ENCODE measurements at regions not wholly inside any gene's neighbourhood (a gene's known extent, or its start where the extent isn't known, plus 50 kb on each side); places are given as distances from the start of the nearest gene placed in this dataset.

GRCh38 chr10:129325893-129326292 lies 141.1 kb upstream of the MGMT start:
- no peak overlapping the region for H3K27ac ChIP-seq
- DNase-seq (ENCODE audit: low read depth, low spot score) = no peak

DNA sequence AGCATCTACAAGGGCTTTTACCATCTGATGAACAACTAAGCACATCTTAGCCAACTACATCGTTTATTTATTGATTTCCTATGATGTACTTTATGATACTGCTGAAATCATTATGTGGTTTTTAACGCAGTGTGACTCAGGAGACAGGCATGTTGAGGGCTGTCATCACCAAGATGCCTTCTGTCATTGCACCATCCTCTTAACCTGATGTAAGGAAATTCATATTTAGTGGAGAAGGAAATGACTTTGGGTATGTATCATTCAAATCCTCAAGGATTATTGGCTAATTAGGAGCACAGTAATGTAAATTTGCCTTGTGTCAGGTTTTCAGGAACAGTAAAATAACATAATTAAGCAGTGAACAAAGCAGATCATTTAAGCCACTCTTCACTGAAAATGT lies 138.5 kb upstream of the MGMT start:
- peak; percentile 14 for DNase-seq (ENCODE audit: low read depth, low spot score)
- no peak overlapping the region for H3K27ac ChIP-seq

GRCh38 chr10:129329385-129330055 lies 137.5 kb upstream of the MGMT start:
- no peak overlapping the region for H3K27ac ChIP-seq

DNA sequence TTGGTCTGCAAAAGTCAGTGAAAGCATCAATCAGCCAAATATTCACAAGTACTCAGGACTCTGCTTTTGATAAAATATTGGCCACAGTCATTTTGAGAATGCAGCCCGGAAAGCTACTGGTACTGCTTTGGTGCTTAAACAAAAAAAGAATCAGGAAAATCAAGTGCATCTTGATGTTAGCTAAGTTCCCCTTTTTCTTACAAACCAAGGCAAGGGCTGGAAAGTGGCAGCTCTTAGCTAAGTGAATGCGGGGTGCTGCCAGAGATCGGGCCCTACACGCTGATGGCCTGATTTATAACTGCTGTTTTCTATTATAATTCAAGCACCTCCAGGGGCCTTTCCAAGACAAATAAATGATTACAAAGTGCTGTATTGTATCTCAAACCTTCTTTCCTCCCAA lies 136.8 kb upstream of the MGMT start:
- H3K27ac ChIP-seq = no peak overlapping the region
- DNase-seq (ENCODE audit: low read depth, low spot score) = no peak

More at GRCh38 chr10:129329385-129330055, 137.5 kb upstream of the MGMT start:
- no peak for DNase-seq (ENCODE audit: low read depth, low spot score)

GRCh38 chr10:129331207-129331838 lies 135.7 kb upstream of the MGMT start:
- H3K27ac ChIP-seq = no peak overlapping the region
- no peak for DNase-seq (ENCODE audit: low read depth, low spot score)

DNA sequence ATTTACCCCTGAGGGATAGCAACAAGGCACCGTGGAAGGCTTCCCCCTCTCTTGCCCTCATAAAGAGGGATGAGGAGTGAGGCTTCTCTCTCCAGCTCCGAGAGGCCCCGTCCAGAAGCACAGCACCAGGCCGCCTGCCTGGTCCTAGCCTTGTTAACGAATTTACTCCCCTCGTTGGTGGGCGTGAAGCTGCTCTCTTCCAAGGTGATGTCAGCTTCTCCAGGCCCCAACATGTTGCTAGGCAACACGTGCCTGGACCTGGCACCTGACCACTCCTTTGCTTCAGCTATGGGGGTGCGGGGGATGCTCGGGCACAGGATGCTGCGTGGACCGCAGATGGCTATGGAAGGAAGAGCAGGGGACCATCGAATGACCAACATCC lies 135.2 kb upstream of the MGMT start:
- H3K27ac ChIP-seq = no peak overlapping the region
- DNase-seq (ENCODE audit: low read depth, low spot score) = no peak

- no peak for DNase-seq (ENCODE audit: low read depth, low spot score)
- H3K27ac ChIP-seq = no peak overlapping the region
Observed at GRCh38 chr10:129332476-129332875, 134.6 kb upstream of the MGMT start.

- DNase-seq (ENCODE audit: low read depth, low spot score) = no peak
- H3K27ac ChIP-seq = no peak overlapping the region
Observed at GRCh38 chr10:129333706-129334105, 133.3 kb upstream of the MGMT start.

DNA sequence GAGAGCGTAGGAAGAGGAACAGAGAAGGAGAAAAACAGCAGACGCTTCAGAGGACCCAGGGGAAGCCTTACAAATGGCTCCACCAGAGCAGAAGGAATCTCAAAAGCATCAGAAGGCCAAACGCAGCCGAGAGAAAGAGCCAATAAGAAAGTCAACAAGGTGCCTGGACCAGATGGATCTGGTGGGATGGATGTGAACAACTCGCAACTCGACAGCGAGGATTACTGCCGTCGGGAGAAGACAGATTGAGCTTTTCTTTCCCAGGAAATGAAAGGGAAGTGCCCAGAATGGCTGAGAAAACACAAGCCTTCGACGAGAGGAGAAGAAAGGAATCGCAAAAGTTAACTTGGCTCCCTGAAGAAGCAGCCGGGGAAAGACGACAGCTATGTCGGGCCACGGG lies 132.8 kb upstream of the MGMT start:
- H3K27ac ChIP-seq = no peak overlapping the region
- no peak for DNase-seq (ENCODE audit: low read depth, low spot score)

- DNase-seq (ENCODE audit: low read depth, low spot score) = no peak
- no peak overlapping the region for H3K27ac ChIP-seq
Observed at GRCh38 chr10:129335396-129335795, 131.6 kb upstream of the MGMT start.

DNA sequence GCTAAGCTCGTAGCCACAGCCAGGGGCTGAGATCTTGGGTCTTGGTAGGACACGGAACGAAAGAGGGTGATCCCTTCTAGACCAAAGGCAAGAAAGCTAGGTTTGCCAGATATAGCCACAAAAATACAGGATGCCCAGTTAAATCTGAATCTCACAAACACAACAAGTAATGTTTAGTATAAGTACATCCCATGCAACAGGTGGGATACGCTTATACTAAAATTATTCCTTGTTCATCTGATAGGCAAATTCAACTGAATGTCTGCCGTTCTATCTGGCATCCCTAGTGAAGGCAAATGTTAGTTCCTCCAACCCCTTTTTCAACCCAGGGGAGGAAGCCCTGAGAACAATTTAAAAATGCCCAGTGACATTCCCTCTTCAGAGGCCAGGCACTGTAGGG lies 131.1 kb upstream of the MGMT start:
- DNase-seq (ENCODE audit: low read depth, low spot score) = no peak
- no peak overlapping the region for H3K27ac ChIP-seq

GRCh38 chr10:129339191-129339590 lies 127.8 kb upstream of the MGMT start:
- no peak overlapping the region for H3K27ac ChIP-seq
- DNase-seq (ENCODE audit: low read depth, low spot score) = no peak

- no peak for DNase-seq (ENCODE audit: low read depth, low spot score)
- H3K27ac ChIP-seq = no peak overlapping the region
Observed at GRCh38 chr10:129339841-129340240, 127.2 kb upstream of the MGMT start.

- no peak for DNase-seq (ENCODE audit: low read depth, low spot score)
- H3K27ac ChIP-seq = no peak overlapping the region
Observed at GRCh38 chr10:129341087-129341486, 126.0 kb upstream of the MGMT start.

- H3K27ac ChIP-seq = no peak overlapping the region
- DNase-seq (ENCODE audit: low read depth, low spot score) = no peak
Observed at GRCh38 chr10:129342385-129342784, 124.7 kb upstream of the MGMT start.

- no peak overlapping the region for H3K27ac ChIP-seq
- DNase-seq (ENCODE audit: low read depth, low spot score) = no peak
Observed at GRCh38 chr10:129343141-129343540, 123.9 kb upstream of the MGMT start.

GRCh38 chr10:129344103-129344502 lies 122.9 kb upstream of the MGMT start:
- no peak for DNase-seq (ENCODE audit: low read depth, low spot score)
- no peak overlapping the region for H3K27ac ChIP-seq

DNA sequence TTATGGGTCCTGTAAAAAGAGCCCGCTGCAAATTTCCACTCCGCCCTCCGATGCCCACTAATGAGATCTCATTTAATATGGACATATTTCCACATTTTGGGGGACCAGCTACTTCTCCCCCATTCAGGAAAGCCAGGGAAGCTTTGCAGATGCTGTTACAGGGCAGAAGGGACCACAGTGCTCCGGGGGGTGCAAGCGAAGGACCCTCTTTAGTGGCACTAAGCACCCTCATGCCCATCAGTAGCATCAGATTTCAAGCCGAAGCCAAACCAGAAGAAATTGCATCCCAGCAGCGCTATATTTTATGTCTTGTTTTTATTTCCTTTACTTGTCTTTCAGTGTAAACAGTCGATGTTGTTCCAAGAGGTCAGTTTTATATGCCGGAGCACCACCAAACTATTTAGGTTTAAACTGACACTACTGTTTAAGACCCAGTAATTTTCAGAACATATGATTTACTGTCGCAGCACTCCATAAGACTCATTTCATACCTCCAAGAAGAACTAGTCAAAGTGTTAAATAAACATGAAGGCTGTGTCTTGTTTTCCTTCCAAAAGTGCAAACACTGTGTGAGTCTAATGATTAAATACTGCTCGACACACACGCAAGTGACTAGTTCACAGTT lies 122.2 kb upstream of the MGMT start:
- no peak for DNase-seq (ENCODE audit: low read depth, low spot score)
- no peak overlapping the region for H3K27ac ChIP-seq

GRCh38 chr10:129345763-129346162 lies 121.3 kb upstream of the MGMT start:
- no peak for DNase-seq (ENCODE audit: low read depth, low spot score)

DNA sequence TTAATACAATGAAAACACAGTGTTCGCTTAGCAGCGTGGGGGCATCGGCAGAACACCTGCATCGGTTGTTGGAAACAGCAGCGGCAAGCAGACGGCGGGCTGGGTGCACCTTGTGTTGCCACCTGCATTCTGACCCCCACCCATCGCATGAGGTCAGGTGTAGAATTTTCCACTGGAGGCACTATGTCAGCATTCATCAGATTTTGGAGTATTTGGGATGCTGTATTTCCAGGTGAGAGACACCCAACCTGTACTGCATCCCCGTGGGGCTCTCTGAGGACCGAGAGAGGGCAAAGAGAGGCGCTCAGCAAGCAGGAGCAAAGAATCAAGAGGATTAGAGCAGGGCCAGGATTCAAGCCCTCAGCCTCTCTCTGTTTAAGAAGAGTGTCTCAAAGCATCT lies 116.4 kb upstream of the MGMT start:
- no peak overlapping the region for H3K27ac ChIP-seq
- DNase-seq (ENCODE audit: low read depth, low spot score) = no peak

More at GRCh38 chr10:129345763-129346162, 121.3 kb upstream of the MGMT start:
- no peak overlapping the region for H3K27ac ChIP-seq

GRCh38 chr10:129353101-129353500 lies 113.9 kb upstream of the MGMT start:
- no peak overlapping the region for H3K27ac ChIP-seq
- DNase-seq (ENCODE audit: low read depth, low spot score) = no peak

- H3K27ac ChIP-seq = no peak overlapping the region
- no peak for DNase-seq (ENCODE audit: low read depth, low spot score)
Observed at GRCh38 chr10:129360046-129360445, 107.0 kb upstream of the MGMT start.
